Adrenal gland (tissue), 9 donors: ENCODE measurements at regions not wholly inside any gene's neighbourhood (a gene's known extent, or its start where the extent isn't known, plus 50 kb on each side); places are given as distances from the start of the nearest gene placed in this dataset.

ENCODE experiments used
- DNase-seq, 7 donors: peaks; one replicate each; pipeline ENCODE4 v3.0.0-alpha.2; 2019 to 2020
- H3K27ac ChIP-seq, 5 donors: fragments of 200-600 bp; sonication (generic) in 4 of 5; 1 replicate in 3 of 5; 2 replicates in 2 of 5; pipeline versions ENCODE4 v1.5.1 to v1.8.0; 2016 to 2020; ENCODE audit warnings: mild to moderate bottlenecking in 1 of 5
- H3K27me3 ChIP-seq: fragments of 200-600 bp; 2 replicates; pipeline ENCODE4 v1.8.0; 2021
- H3K36me3 ChIP-seq, 2 donors: fragments of 200-600 bp; replicated peaks in 1 of 2; 1 replicate in 1 of 2; 2 replicates in 1 of 2; pipeline versions ENCODE4 v1.5.1 to v1.8.0; 2018 to 2022
- H3K4me1 ChIP-seq, 2 donors: fragments of 200-600 bp; replicated peaks in 1 of 2; 1 replicate in 1 of 2; 2 replicates in 1 of 2; pipeline versions ENCODE4 v1.5.1 to v1.8.0; 2018 to 2021
- H3K4me3 ChIP-seq, 4 donors: fragments of 200-600 bp; sonication (generic) in 3 of 4; one replicate each; pipeline ENCODE4 v1.5.1; 2016 to 2018
- H3K9me3 ChIP-seq, 3 donors: fragments of 200-600 bp; sonication (generic) in 1 of 3; replicated peaks in 1 of 3; 1 replicate in 2 of 3; 2 replicates in 1 of 3; pipeline versions ENCODE4 v1.5.1 to v1.8.0; 2016 to 2021
- POLR2A ChIP-seq, 2 donors: fragments of 450-650 bp; IDR thresholded peaks; one replicate each; pipeline ENCODE4 v1.6.1; 2017; ENCODE audit warnings: antibody characterized with exemption in 2 of 2, mild to moderate bottlenecking in 2 of 2, moderate library complexity in 1 of 2
- WGBS, 4 donors: extraction: QIAGEN DNeasy Blood & Tissue Kit in 2 of 4; methylation state at CpG; one replicate each; pipeline versions ENCODE4 v1.1.5 to v1.1.7; 2013 to 2017; 5-methylcytosine and 5-hydroxymethylcytosine counted together
- intact Hi-C, 2 donors: fragments of 100-400 bp; cut with DNase I; formaldehyde crosslinking; loops; one replicate each; pipeline versions ENCODE4 v1.14.1 to v1.15.0; 2022 to 2023
- TF ChIP-seq, protein P1 (sequence below), 6 experiments: fragments of 450-650 bp in 4 of 6; fragments of 200-600 bp in 2 of 6; sonication (generic) in 1 of 6; IDR thresholded peaks; 1 replicate in 5 of 6; 2 replicates in 1 of 6; pipeline versions ENCODE4 v1.5.1 to v1.8.0; 2016 to 2021; ENCODE audit warnings: antibody characterized with exemption in 6 of 6, mild to moderate bottlenecking in 2 of 6, moderate library complexity in 1 of 6
- donor health status: healthy with polysubstance abuse.
- donor health status: Bipolar disorder and iron deficiency.
- donor health status: DM: yes; HTN: yes; CAD: no.
- donor health status: DM: no; HTN: no; CAD: no.
- donor health status: DM: no; HTN: no; CAD: no.

DNA sequence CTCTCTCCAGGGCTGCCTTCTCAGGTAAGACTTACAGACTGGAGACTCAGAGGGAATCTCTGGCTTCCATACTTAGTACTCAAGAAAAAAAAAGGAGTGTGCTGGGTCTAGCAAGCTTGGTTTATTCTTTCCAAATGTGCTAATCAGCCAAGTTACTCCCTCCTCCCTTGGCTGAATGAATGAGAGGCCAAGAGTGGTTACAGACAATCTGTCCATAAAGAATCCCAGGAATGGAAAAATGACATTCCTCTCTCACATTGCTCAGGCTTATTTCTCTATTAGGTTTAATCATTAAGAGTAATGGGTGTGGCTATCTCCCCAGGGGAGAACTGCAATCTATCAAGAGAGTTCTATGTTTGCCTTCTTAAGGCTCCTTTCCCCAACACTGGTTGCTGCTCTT lies 547.3 kb upstream of the PLXNA2 start:
- Histone ChIP-seq H3K27ac (no peak overlapping the region), H3K4me1 (no peaks in the 10 kb centered on the region), H3K27me3 (no peaks in the 10 kb centered on the region), H3K9me3 (no peaks in the 10 kb centered on the region), H3K36me3 (no peaks in the 10 kb centered on the region), H3K4me3 (no peak overlapping the region)
- TF ChIP-seq, protein P1, sequence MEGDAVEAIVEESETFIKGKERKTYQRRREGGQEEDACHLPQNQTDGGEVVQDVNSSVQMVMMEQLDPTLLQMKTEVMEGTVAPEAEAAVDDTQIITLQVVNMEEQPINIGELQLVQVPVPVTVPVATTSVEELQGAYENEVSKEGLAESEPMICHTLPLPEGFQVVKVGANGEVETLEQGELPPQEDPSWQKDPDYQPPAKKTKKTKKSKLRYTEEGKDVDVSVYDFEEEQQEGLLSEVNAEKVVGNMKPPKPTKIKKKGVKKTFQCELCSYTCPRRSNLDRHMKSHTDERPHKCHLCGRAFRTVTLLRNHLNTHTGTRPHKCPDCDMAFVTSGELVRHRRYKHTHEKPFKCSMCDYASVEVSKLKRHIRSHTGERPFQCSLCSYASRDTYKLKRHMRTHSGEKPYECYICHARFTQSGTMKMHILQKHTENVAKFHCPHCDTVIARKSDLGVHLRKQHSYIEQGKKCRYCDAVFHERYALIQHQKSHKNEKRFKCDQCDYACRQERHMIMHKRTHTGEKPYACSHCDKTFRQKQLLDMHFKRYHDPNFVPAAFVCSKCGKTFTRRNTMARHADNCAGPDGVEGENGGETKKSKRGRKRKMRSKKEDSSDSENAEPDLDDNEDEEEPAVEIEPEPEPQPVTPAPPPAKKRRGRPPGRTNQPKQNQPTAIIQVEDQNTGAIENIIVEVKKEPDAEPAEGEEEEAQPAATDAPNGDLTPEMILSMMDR (IDR thresholded peaks at IDR 0.05), result no peak
- TF ChIP-seq POLR2A (IDR thresholded peaks at IDR 0.05), result no peak
- no peak for DNase-seq
- intact Hi-C loops, result no loop called here

DNA sequence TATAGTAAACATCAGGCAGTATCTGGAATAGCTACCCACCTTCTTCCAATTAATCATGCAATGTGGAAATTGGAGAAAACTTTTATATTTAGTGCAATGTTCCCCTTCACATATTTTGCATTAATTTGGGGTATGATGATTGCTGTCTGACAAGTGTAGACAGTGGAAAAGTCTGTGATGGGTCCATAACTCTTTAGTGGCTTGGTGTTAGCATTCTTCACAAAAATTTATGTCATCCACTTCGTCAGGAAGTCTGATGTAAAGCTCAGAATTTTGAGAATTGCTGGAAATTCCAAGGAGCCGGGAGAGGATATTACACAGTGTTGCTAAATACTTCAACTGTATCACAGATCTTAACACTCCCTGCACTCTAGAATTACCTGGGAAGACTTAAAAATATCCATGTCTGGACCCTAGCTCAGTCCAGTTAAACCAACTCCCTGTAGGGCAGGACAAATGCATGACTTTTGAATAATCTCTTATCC lies 549.7 kb upstream of the PLXNA2 start:
- no peaks in the 10 kb centered on the region for H3K4me1 ChIP-seq
- no peaks in the 10 kb centered on the region for H3K27me3 ChIP-seq
- H3K27ac ChIP-seq, result no peak overlapping the region
- intact Hi-C loops, result no loop called here
- H3K36me3 ChIP-seq, result no peaks in the 10 kb centered on the region
- DNase-seq, result no peak
- H3K9me3 ChIP-seq, result no peaks in the 10 kb centered on the region
- WGBS, 4 donors, result 56 to 75% (median 70%) methylated on average over 2 of the region's 2 CpGs
- no peak for TF ChIP-seq POLR2A (IDR thresholded peaks at IDR 0.05)
- TF ChIP-seq, protein P1 (IDR thresholded peaks at IDR 0.05), result no peak
- no peak overlapping the region for H3K4me3 ChIP-seq

DNA sequence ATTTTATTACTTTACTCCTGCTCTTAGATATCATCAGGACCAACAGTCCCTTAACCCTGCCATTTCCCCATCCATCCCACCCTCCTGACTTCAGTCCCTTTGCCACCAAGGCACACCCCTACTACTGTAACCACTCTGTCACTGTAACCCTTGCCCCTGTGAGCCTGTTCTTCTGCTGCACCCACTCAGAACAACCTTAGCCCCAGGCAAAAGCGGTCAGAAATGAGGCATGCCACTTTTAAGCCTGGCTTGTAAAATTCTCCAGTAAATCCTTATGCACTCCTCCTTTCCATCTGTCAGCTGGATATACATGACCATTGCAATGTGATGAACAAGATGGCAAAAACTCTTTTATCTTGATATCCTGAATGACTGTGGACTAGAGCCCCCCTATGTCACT lies 555.0 kb upstream of the PLXNA2 start:
- TF ChIP-seq, protein P1 (IDR thresholded peaks at IDR 0.05), result no peak
- TF ChIP-seq POLR2A (IDR thresholded peaks at IDR 0.05), result no peak
- Histone ChIP-seq H3K4me3 (no peak overlapping the region), H3K27ac (no peak overlapping the region), H3K27me3 (no peaks in the 10 kb centered on the region), H3K4me1 (no peaks in the 10 kb centered on the region), H3K9me3 (no peaks in the 10 kb centered on the region), H3K36me3 (no peaks in the 10 kb centered on the region)
- intact Hi-C loops, result no loop called here
- DNase-seq, result no peak
- 84 to 94% (median 86%) methylated on average over 1 of the region's 1 CpG for WGBS, 4 donors

DNA sequence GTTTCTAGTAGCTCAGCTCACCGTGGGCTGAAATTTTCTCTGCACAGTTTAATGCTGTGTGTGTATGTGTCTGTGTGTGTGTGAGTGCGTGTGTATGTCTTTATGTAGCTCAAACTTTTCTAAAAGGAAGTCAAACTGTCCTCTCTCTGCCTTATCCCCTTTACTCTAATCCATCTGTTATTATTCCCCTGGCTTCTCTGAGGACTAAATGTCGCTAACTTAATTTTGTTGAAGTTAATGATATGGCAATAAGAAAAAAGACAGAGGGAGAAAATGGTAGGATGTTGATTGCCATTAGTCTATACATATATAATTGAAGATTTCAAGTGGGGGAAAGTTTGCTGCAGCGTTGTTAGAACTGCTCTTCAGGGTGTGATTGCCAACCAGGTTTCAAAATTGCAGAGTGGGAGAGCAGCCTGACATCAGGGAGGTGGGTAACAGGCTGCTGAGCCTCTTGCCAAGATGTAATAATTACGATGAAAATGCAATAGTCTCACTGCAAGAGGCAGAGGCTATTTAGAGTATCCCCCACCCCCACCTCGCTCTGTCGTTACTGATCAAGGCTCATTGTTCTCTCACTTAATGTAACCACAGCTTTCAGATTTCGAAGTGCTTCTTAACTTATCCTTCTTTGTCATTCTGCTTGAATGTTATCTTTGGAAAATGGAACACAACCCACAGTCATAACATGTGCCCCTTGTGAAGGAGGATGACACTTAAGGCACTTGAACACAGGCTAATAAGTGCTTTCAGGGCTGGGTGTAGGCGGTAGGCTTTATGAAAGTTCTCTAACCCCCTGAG lies 559.0 kb upstream of the PLXNA2 start:
- H3K4me1 ChIP-seq, result no peaks in the 10 kb centered on the region
- no peak for TF ChIP-seq POLR2A (IDR thresholded peaks at IDR 0.05)
- TF ChIP-seq, protein P1 (IDR thresholded peaks at IDR 0.05), result no peak
- no peaks in the 10 kb centered on the region for H3K9me3 ChIP-seq
- no peaks in the 10 kb centered on the region for H3K27me3 ChIP-seq
- no peak overlapping the region for H3K27ac ChIP-seq
- no peak overlapping the region for H3K4me3 ChIP-seq
- WGBS, 4 donors, result 60 to 65% (median 63%) methylated on average over 9 of the region's 9 CpGs
- intact Hi-C loops, result no loop called here
- no peaks in the 10 kb centered on the region for H3K36me3 ChIP-seq
- no peak for DNase-seq
